Endothelial cell of umbilical vein (primary cell): ENCODE measurements at regions not wholly inside any gene's neighbourhood (a gene's known extent, or its start where the extent isn't known, plus 50 kb on each side); places are given as distances from the start of the nearest gene placed in this dataset.
A peak's percentile ranks its signal among the peaks of the same experiment; 100 is the strongest.

Experiments
- BruUV-seq: library from RNA; stranded (reverse); fragments of 400-500 nt; replicated peaks from 2 replicates; lab custom pipeline; 2021; lab: Mats Ljungman, UMichigan
- CTCF ChIA-PET: fragments of 300-600, 350-600 bp; sonication (Branson Sonifier 250); formaldehyde crosslinking; loops from one replicate; lab custom pipeline; 2021; ENCODE audit warnings: antibody characterized with exemption, inconsistent platforms; lab: Charles Lee
- POLR2A ChIA-PET: fragments of 300-600, 350-600 bp; sonication (Branson Sonifier 250); formaldehyde crosslinking; loops from one replicate; lab custom pipeline; 2021; ENCODE audit warnings: antibody characterized with exemption, inconsistent platforms; lab: Charles Lee
- DNase-seq: peaks from one replicate; pipeline ENCODE4 v3.0.0-alpha.2; 2011; ENCODE audit warnings: low read depth, low spot score
- FAIRE-seq: peaks from 2 replicates; lab custom pipeline; 2011; peaks lifted over from hg19 to GRCh38; lab: Jason Lieb, UNC
- H2AFZ ChIP-seq: 2 replicates; pipeline ENCODE4 v1.6.0; 2012; ENCODE audit warnings: low read depth, low read length, control low read depth, inconsistent platforms
- H3K27ac ChIP-seq: 2 replicates; pipeline ENCODE4 v1.5.1; 2011; ENCODE audit warnings: low read depth, mild to moderate bottlenecking, control low read depth, low read length, moderate library complexity; ENCODE audit not compliant: insufficient read depth
- H3K27me3 ChIP-seq, 2 experiments: 2 replicates each; pipeline versions ENCODE4 v1.6.0 to v1.6.1; 2011; ENCODE audit warnings: low read length in 2 of 2, mixed read lengths in 1 of 2; ENCODE audit not compliant: control insufficient read depth in 2 of 2, insufficient read depth in 2 of 2
- H3K36me3 ChIP-seq, 2 experiments: 2 replicates in 1 of 2; 3 replicates in 1 of 2; pipeline ENCODE4 v1.5.1; 2011; ENCODE audit warnings: low read length in 2 of 2, mild to moderate bottlenecking in 1 of 2, moderate library complexity in 1 of 2; ENCODE audit not compliant: control insufficient read depth in 2 of 2, insufficient read depth in 2 of 2; ENCODE audit errors: extremely low read depth in 1 of 2
- H3K4me1 ChIP-seq: 3 replicates; pipeline ENCODE4 v1.5.1; 2011; ENCODE audit warnings: mild to moderate bottlenecking, low read length; ENCODE audit not compliant: control insufficient read depth, insufficient read depth; ENCODE audit errors: extremely low read depth
- H3K4me2 ChIP-seq: 2 replicates; pipeline ENCODE4 v1.6.1; 2011; ENCODE audit warnings: low read length, control low read depth, mixed read lengths; ENCODE audit not compliant: insufficient read depth
- H3K4me3 ChIP-seq, 3 experiments: fragments of 200-600 bp in 1 of 3; sonication (generic), shearing (Covaris generic) in 1 of 3; replicated peaks in 1 of 3; 2 replicates each; pipeline ENCODE4 v1.5.1; 2011 to 2016; ENCODE audit warnings: control low read depth in 3 of 3, low read length in 3 of 3, mild to moderate bottlenecking in 2 of 3, inconsistent platforms in 1 of 3, low read depth in 1 of 3, moderate library complexity in 1 of 3; ENCODE audit not compliant: insufficient read depth in 1 of 3
- H3K79me2 ChIP-seq: 2 replicates; pipeline ENCODE4 v1.6.0; 2012; ENCODE audit warnings: low read length, inconsistent platforms; ENCODE audit not compliant: control insufficient read depth, insufficient read depth
- H3K9ac ChIP-seq: replicated peaks from 2 replicates; pipeline ENCODE3; 2011; ENCODE audit warnings: low read length, control low read depth; ENCODE audit not compliant: insufficient read depth; ENCODE audit errors: extremely low read depth
- H3K9me1 ChIP-seq: replicated peaks from 3 replicates; pipeline ENCODE4 v1.6.0; 2011; ENCODE audit warnings: mild to moderate bottlenecking, low read length; ENCODE audit not compliant: control insufficient read depth, insufficient read depth; ENCODE audit errors: extremely low read depth
- H3K9me3 ChIP-seq: replicated peaks from 2 replicates; pipeline ENCODE4 v1.5.1; 2012; ENCODE audit warnings: low read length, inconsistent platforms; ENCODE audit not compliant: control insufficient read depth, insufficient read depth
- H4K20me1 ChIP-seq: replicated peaks from 2 replicates; pipeline ENCODE3; 2011; ENCODE audit warnings: mild to moderate bottlenecking, low read length; ENCODE audit not compliant: control insufficient read depth, insufficient read depth; ENCODE audit errors: extremely low read depth
- EZH2 ChIP-seq: IDR thresholded peaks from 2 replicates; pipeline ENCODE4 v1.6.1; 2012; ENCODE audit warnings: borderline replicate concordance, low read depth, mild to moderate bottlenecking, moderate library complexity, low read length, inconsistent platforms; ENCODE audit not compliant: severe bottlenecking
- FOS ChIP-seq: IDR thresholded peaks from 2 replicates; pipeline ENCODE4 v1.6.1; 2011; ENCODE audit warnings: mild to moderate bottlenecking, low read length, moderate library complexity, borderline replicate concordance; ENCODE audit not compliant: insufficient read depth
- GATA2 ChIP-seq: IDR thresholded peaks from 2 replicates; pipeline ENCODE4 v1.7.0; 2011; ENCODE audit warnings: low read depth, mild to moderate bottlenecking, moderate library complexity, mixed read lengths, low read length; ENCODE audit not compliant: insufficient read length, insufficient read depth
- JUN ChIP-seq: IDR thresholded peaks from 2 replicates; pipeline ENCODE4 v1.6.1; 2011; ENCODE audit warnings: borderline replicate concordance, low read depth; ENCODE audit not compliant: insufficient read length, insufficient read depth
- MAX ChIP-seq: IDR thresholded peaks from 2 replicates; pipeline ENCODE4 v1.6.1; 2011; ENCODE audit not compliant: insufficient read depth, insufficient read length
- MYC ChIP-seq: IDR thresholded peaks from one replicate; pipeline ENCODE4 v1.6.1; 2011; ENCODE audit warnings: mild to moderate bottlenecking, low read depth, low read length
- POLR2A ChIP-seq: IDR thresholded peaks from 2 replicates; pipeline ENCODE4 v1.6.1; 2012; ENCODE audit warnings: low read depth, mild to moderate bottlenecking, control low read depth, low read length
- POLR2AphosphoS5 ChIP-seq: IDR thresholded peaks from 2 replicates; pipeline ENCODE4 v1.6.1; 2012; ENCODE audit warnings: low read depth, mild to moderate bottlenecking, control low read depth, low read length, moderate library complexity; ENCODE audit not compliant: insufficient read depth
- dilution Hi-C: fragments of 300-500 bp; cut with MboI; formaldehyde crosslinking; loops from one replicate; pipeline ENCODE4 v1.15.0; 2019; ENCODE audit warnings: low sequenced_read_pairs; ENCODE audit not compliant: extremely low pct_ligation_motif_present
- intact Hi-C: fragments of 100-400 bp; cut with micrococcal nuclease; formaldehyde crosslinking; loops from one replicate; pipeline ENCODE4 v1.10.0; 2022
- TF ChIP-seq, protein P1 (sequence below), 2 donors: IDR thresholded peaks; 1 replicate in 1 of 2; 2 replicates in 1 of 2; pipeline ENCODE4 v1.5.1; 2011; ENCODE audit warnings: low read length in 2 of 2, mild to moderate bottlenecking in 2 of 2, moderate library complexity in 2 of 2, control low read depth in 1 of 2, inconsistent platforms in 1 of 2, low read depth in 1 of 2; ENCODE audit not compliant: insufficient read depth in 1 of 2; ENCODE audit errors: extremely low read depth in 1 of 2

GRCh38 chr1:2930016-2930815 lies 91.1 kb upstream of the ACTRT2 start:
- CTCF ChIA-PET: no interaction called here
- dilution Hi-C loops: no loop called here

GRCh38 chr1:2930913-2931723 lies 90.1 kb upstream of the ACTRT2 start:
- no peaks in the 10 kb centered on the region for H3K4me1 ChIP-seq
- no peak overlapping the region for H2AFZ ChIP-seq
- H3K4me2 ChIP-seq: no peak overlapping the region
- H3K27ac ChIP-seq: no peak overlapping the region
- ChIA-PET CTCF (no interaction called here), POLR2A (no interaction called here)
- dilution Hi-C loops (no loop called here), intact Hi-C loops (no loop called here)
- FAIRE-seq (no peak), DNase-seq (no peak)
- H3K9ac ChIP-seq: no peak overlapping the region
- H3K9me3 ChIP-seq: peaks cover 11% of the 10 kb centered on the region
- H3K36me3 ChIP-seq: no peaks in the 10 kb centered on the region
- H4K20me1 ChIP-seq: no peaks in the 10 kb centered on the region
- H3K27me3 ChIP-seq: no peaks in the 10 kb centered on the region
- no peak for TF ChIP-seq EZH2
- no peak for TF ChIP-seq FOS
- no peak for TF ChIP-seq POLR2A
- no peak for TF ChIP-seq MAX
- no peak for TF ChIP-seq GATA2
- TF ChIP-seq POLR2AphosphoS5: no peak
- no peak for TF ChIP-seq JUN
- TF ChIP-seq, protein P1, sequence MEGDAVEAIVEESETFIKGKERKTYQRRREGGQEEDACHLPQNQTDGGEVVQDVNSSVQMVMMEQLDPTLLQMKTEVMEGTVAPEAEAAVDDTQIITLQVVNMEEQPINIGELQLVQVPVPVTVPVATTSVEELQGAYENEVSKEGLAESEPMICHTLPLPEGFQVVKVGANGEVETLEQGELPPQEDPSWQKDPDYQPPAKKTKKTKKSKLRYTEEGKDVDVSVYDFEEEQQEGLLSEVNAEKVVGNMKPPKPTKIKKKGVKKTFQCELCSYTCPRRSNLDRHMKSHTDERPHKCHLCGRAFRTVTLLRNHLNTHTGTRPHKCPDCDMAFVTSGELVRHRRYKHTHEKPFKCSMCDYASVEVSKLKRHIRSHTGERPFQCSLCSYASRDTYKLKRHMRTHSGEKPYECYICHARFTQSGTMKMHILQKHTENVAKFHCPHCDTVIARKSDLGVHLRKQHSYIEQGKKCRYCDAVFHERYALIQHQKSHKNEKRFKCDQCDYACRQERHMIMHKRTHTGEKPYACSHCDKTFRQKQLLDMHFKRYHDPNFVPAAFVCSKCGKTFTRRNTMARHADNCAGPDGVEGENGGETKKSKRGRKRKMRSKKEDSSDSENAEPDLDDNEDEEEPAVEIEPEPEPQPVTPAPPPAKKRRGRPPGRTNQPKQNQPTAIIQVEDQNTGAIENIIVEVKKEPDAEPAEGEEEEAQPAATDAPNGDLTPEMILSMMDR (IDR thresholded peaks at IDR 0.05; ENCODE audit: extremely low read depth in 1 of 2, insufficient read depth in 1 of 2, low read depth in 1 of 2, low read length in 2 of 2): no peak
- TF ChIP-seq MYC: no peak
- no peaks in the 10 kb centered on the region for H3K9me1 ChIP-seq
- H3K4me3 ChIP-seq: no peak overlapping the region
- BruUV-seq: no TSS peak
- no peaks in the 10 kb centered on the region for H3K79me2 ChIP-seq

More at GRCh38 chr1:2930016-2930815, 91.1 kb upstream of the ACTRT2 start:
- POLR2A ChIA-PET: no interaction called here
- FAIRE-seq (no peak), DNase-seq (no peak)
- intact Hi-C loops: no loop called here
- H3K27me3 ChIP-seq: no peaks in the 10 kb centered on the region
- BruUV-seq: no TSS peak
- no peak overlapping the region for H3K4me3 ChIP-seq
- H3K79me2 ChIP-seq: no peaks in the 10 kb centered on the region
- no peaks in the 10 kb centered on the region for H4K20me1 ChIP-seq
- no peak overlapping the region for H3K27ac ChIP-seq
- no peaks in the 10 kb centered on the region for H3K36me3 ChIP-seq
- H3K9ac ChIP-seq: no peak overlapping the region
- no peak for TF ChIP-seq POLR2AphosphoS5
- peak; percentile 8 for TF ChIP-seq MAX
- H2AFZ ChIP-seq: no peak overlapping the region
- H3K9me1 ChIP-seq: no peaks in the 10 kb centered on the region
- peaks cover 12% of the 10 kb centered on the region for H3K9me3 ChIP-seq
- no peaks in the 10 kb centered on the region for H3K4me1 ChIP-seq
- no peak overlapping the region for H3K4me2 ChIP-seq
